Uterus (tissue), 3 donors: ENCODE measurements at regions not wholly inside any gene's neighbourhood (a gene's known extent, or its start where the extent isn't known, plus 50 kb on each side); places are given as distances from the start of the nearest gene placed in this dataset.

Source experiments
- DNase-seq, 2 donors: peaks; one replicate each; pipeline ENCODE4 v3.0.0-alpha.2; 2019 to 2020
- H3K27ac ChIP-seq, 2 donors: fragments of 200-600 bp; sonication (generic); 1 replicate in 1 of 2; 2 replicates in 1 of 2; pipeline ENCODE4 v1.5.1; 2016 to 2018
- H3K27me3 ChIP-seq, 2 donors: fragments of 200-600 bp; sonication (generic); one replicate each; pipeline ENCODE4 v1.5.1; 2018 to 2019; ENCODE audit warnings: control low read depth in 1 of 2
- H3K36me3 ChIP-seq, 2 donors: fragments of 200-600 bp; sonication (generic); one replicate each; pipeline ENCODE4 v1.5.1; 2019; ENCODE audit warnings: control low read depth in 1 of 2
- H3K4me1 ChIP-seq, 2 donors: fragments of 200-600 bp; sonication (generic); one replicate each; pipeline ENCODE4 v1.5.1; 2018 to 2019; ENCODE audit warnings: control low read depth in 1 of 2
- H3K4me3 ChIP-seq, 2 donors: fragments of 200-600 bp; sonication (generic); 1 replicate in 1 of 2; 2 replicates in 1 of 2; pipeline ENCODE4 v1.5.1; 2018 to 2019; ENCODE audit warnings: mild to moderate bottlenecking in 1 of 2
- H3K9me3 ChIP-seq, 2 donors: fragments of 200-600 bp; sonication (generic); one replicate each; pipeline ENCODE4 v1.5.1; 2019; ENCODE audit warnings: control low read depth in 1 of 2
- POLR2A ChIP-seq, 2 donors: fragments of 450-650 bp; IDR thresholded peaks; one replicate each; pipeline ENCODE4 v1.6.1; 2016; ENCODE audit warnings: antibody characterized with exemption in 2 of 2, mild to moderate bottlenecking in 1 of 2, moderate library complexity in 1 of 2
- intact Hi-C: fragments of 100-400 bp; cut with DNase I; formaldehyde crosslinking; loops from one replicate; pipeline ENCODE4 v1.15.1; 2023; ENCODE audit warnings: low total_unique reads
- TF ChIP-seq, protein P1 (sequence below), 4 experiments: fragments of 200-600 bp in 2 of 4; fragments of 450-650 bp in 2 of 4; sonication (generic) in 2 of 4; IDR thresholded peaks; one replicate each; pipeline ENCODE4 v1.5.1; 2016 to 2019; ENCODE audit warnings: antibody characterized with exemption in 4 of 4, mild to moderate bottlenecking in 2 of 4, moderate library complexity in 1 of 4
- donor health status: DM: yes; HTN: yes; CAD: no.

DNA sequence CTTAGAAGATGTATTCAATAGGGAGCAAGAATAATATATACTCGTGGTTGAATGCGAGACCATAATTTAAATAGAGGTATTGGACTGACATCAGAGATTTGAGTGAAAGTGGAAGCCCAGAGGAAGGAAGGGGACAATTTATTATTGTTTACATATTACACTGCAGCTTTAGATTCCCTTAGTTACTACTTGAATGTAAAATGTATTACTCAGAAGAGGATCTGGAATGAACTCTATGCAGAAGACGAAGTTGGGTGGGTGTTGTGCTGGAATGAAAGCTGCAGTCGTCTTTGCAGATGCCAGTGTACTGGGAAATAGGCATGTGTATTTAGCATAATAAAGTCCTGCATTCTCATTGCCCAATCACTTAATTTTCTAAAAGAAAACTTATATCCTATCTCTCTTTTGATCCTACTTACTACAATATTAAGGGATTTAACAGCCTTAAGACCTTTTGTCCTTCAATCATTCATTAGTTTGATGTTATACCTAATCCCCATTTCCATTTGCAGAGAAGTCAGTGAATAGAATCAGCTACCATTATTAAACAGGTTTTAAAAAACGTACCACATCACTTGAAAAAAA, 570.7 kb upstream of the WWC1 start:
- DNase-seq = no peak
- Histone ChIP-seq H3K4me1 (no peaks in the 10 kb centered on the region), H3K27ac (no peak overlapping the region), H3K36me3 (no peaks in the 10 kb centered on the region), H3K27me3 (no peaks in the 10 kb centered on the region), H3K4me3 (no peak overlapping the region), H3K9me3 (no peaks in the 10 kb centered on the region)
- intact Hi-C loops = loop anchor here (5.0 kb wide), 1 partner anchor 497 kb away; no protein-coding TSS in a partner anchor
- TF ChIP-seq, protein P1, sequence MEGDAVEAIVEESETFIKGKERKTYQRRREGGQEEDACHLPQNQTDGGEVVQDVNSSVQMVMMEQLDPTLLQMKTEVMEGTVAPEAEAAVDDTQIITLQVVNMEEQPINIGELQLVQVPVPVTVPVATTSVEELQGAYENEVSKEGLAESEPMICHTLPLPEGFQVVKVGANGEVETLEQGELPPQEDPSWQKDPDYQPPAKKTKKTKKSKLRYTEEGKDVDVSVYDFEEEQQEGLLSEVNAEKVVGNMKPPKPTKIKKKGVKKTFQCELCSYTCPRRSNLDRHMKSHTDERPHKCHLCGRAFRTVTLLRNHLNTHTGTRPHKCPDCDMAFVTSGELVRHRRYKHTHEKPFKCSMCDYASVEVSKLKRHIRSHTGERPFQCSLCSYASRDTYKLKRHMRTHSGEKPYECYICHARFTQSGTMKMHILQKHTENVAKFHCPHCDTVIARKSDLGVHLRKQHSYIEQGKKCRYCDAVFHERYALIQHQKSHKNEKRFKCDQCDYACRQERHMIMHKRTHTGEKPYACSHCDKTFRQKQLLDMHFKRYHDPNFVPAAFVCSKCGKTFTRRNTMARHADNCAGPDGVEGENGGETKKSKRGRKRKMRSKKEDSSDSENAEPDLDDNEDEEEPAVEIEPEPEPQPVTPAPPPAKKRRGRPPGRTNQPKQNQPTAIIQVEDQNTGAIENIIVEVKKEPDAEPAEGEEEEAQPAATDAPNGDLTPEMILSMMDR (IDR thresholded peaks at IDR 0.05) = no peak
- TF ChIP-seq POLR2A (IDR thresholded peaks at IDR 0.05) = no peak

DNA sequence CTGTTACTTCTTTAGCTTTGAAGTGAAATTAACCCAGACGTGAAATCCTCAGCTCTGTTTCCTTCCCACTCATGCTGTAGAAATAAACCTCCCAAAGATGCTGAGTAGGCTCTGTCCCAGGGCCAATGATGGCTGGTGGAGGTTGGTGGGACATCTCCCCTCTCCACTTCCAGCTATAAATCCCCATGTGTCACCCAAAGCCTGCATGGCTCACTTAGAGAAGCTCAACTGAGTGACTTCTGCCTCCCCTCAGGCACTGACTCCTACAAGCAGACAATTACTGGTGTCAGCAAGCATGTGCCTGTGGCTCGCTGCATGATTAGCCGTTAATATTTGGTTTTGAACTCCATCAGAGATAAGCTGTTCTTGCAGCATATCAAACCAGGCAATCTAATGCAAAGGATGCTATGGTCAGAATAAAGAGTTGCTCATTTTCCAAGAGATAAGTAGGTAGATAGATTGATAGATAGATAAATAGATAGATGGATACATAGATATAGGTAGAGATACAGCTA, 569.5 kb upstream of the WWC1 start:
- H3K27ac ChIP-seq = no peak overlapping the region
- H3K4me3 ChIP-seq = no peak overlapping the region
- H3K4me1 ChIP-seq = no peaks in the 10 kb centered on the region
- H3K36me3 ChIP-seq = no peaks in the 10 kb centered on the region
- DNase-seq = no peak
- TF ChIP-seq POLR2A (IDR thresholded peaks at IDR 0.05) = no peak
- TF ChIP-seq, protein P1 (IDR thresholded peaks at IDR 0.05) = no peak
- intact Hi-C loops = loop anchor here (5.0 kb wide), 1 partner anchor 495 kb away; no protein-coding TSS in a partner anchor
- H3K9me3 ChIP-seq = no peaks in the 10 kb centered on the region
- no peaks in the 10 kb centered on the region for H3K27me3 ChIP-seq

DNA sequence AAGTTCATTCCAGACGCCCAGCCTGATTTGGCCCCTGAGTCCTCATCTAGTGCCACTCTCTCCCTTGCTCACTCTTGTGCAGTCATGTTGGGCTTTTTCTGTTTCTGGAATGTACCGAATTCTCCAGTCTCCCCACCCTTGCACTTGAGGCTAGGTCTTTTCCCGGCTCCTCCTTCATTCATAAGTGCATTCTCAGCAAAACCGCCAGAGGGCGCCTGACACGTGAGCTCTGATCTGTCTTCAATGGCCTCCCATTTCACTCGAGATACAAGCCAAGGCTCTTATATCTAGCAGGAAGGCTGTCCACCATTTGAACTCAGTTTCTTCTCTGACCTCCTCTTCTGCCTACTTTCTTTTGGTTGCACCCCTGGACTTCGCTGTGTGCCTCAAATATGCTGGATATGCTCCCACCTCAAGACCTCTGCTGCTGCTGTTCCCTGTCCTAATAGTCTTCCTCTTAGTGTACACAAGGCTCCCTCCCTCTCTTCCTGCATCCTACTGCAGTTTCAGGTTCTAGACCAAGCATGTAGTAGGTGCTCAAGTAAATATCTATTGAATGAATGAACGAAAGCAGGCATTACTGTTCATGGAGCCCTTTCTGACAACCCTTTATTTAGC, 568.1 kb upstream of the WWC1 start:
- no peaks in the 10 kb centered on the region for H3K27me3 ChIP-seq
- H3K4me1 ChIP-seq = no peaks in the 10 kb centered on the region
- H3K4me3 ChIP-seq = no peak overlapping the region
- no peaks in the 10 kb centered on the region for H3K36me3 ChIP-seq
- no peak for TF ChIP-seq POLR2A (IDR thresholded peaks at IDR 0.05)
- TF ChIP-seq, protein P1 (IDR thresholded peaks at IDR 0.05) = peak; percentile 67 to 73 (median 70)
- H3K9me3 ChIP-seq = no peaks in the 10 kb centered on the region
- DNase-seq = peak; percentile 31 to 36
- H3K27ac ChIP-seq = no peak overlapping the region
- intact Hi-C loops = loop anchor here (5.0 kb wide), 1 partner anchor 494 kb away; no protein-coding TSS in a partner anchor

DNA sequence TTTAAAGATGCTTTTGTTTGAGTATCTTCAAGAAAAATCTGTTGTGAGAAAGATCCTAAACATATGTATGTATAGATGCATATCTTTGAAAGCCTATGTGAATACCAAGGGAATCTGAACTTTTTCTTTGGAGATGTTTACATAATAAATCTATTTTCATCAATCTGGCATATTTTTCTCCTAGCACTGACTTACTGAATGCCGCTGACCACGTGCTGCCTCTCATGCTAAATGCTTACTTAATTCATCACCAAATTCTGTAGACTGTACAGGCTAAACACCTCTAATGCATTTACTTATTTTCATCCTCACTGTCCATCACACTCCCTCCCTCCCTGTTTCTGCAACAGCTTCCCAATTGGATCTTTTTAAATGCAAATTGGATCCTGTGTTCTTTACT, 566.2 kb upstream of the WWC1 start:
- Histone ChIP-seq H3K27me3 (no peaks in the 10 kb centered on the region), H3K36me3 (no peaks in the 10 kb centered on the region), H3K4me3 (no peak overlapping the region), H3K27ac (no peak overlapping the region), H3K4me1 (no peaks in the 10 kb centered on the region), H3K9me3 (no peaks in the 10 kb centered on the region)
- DNase-seq = no peak
- TF ChIP-seq, protein P1 (IDR thresholded peaks at IDR 0.05) = no peak
- no peak for TF ChIP-seq POLR2A (IDR thresholded peaks at IDR 0.05)
- intact Hi-C loops = no loop called here

DNA sequence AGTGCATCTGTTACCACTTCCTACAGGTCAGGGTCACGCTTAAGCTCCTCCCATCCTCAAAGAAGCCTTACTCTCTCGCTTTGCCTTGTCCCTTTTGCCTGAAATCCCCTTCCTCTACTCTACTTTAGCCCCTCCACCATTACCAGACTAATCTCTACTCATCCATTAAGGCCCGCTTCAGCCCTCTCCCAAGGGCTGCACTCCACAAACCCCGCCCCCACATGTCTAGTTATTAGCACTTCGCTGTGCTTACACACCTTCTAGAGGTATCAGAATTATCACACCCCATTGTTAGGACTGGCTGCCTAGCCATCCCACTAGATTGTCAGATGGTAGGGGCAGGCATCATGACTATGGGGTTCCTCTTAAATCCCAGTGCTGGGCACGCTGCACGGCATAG, 565.7 kb upstream of the WWC1 start:
- intact Hi-C loops = no loop called here
- Histone ChIP-seq H3K4me3 (no peak overlapping the region), H3K9me3 (no peaks in the 10 kb centered on the region), H3K4me1 (no peaks in the 10 kb centered on the region), H3K36me3 (no peaks in the 10 kb centered on the region), H3K27me3 (no peaks in the 10 kb centered on the region), H3K27ac (no peak overlapping the region)
- no peak for DNase-seq
- TF ChIP-seq, protein P1 (IDR thresholded peaks at IDR 0.05) = no peak
- TF ChIP-seq POLR2A (IDR thresholded peaks at IDR 0.05) = no peak
